Erythroblast (primary cell): ENCODE measurements at regions not wholly inside any gene's neighbourhood (a gene's known extent, or its start where the extent isn't known, plus 50 kb on each side); places are given as distances from the start of the nearest gene placed in this dataset.

Source experiments
- DNase-seq, 2 experiments: peaks; one replicate each; lab custom pipeline; 2025; lab: John Stamatoyannopoulos, UW
- GATA1 ChIP-seq: IDR thresholded peaks from 2 replicates; pipeline ENCODE4 v1.6.1; 2011; ENCODE audit warnings: low read depth, mild to moderate bottlenecking, control low read depth, low read length, moderate library complexity
- POLR2A ChIP-seq: IDR thresholded peaks from 2 replicates; pipeline ENCODE4 v1.6.1; 2011; ENCODE audit warnings: mild to moderate bottlenecking, low read length

DNA sequence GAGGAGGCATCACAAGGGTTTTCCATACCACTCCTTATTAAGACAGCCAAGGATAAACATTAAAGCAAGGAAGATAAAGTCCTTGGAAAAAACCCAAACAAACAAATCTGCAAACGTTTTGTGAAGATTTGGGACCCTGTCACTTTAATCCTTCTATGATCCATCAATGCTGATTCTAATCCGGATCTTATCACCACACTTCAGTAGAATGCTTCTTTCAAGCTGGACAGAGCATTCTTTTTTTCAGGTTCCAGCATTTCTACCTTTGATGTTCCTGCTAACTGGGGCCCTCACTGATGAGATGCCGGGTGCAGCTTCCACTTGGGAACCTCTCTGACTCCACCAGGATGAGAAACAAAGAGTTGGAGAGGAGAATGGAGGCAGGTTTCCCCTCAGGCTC, 132.8 kb upstream of the SHB start:
- no peak for TF ChIP-seq POLR2A
- no peak for TF ChIP-seq GATA1
- no peak for DNase-seq

DNA sequence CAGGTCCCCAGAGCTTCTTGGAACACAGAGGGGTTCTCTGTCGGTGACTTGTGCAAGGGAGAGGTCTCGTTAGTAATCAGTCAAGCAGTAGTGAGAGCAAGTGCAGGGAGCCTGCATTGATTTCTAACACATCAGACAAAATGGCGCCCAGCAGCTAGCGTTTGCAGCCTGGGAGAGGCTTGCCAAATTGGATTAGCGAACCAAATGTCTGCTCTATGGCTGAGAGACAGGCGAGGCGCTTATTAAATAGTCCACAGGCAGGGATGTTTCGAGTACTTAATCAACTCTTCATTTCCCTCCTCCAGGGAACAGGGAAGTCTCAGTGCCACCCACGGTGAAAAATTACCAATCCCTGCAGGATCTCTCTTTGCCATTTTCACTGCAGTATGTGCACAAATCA, 131.4 kb upstream of the SHB start:
- TF ChIP-seq POLR2A (no peak), GATA1 (no peak)
- no peak for DNase-seq

DNA sequence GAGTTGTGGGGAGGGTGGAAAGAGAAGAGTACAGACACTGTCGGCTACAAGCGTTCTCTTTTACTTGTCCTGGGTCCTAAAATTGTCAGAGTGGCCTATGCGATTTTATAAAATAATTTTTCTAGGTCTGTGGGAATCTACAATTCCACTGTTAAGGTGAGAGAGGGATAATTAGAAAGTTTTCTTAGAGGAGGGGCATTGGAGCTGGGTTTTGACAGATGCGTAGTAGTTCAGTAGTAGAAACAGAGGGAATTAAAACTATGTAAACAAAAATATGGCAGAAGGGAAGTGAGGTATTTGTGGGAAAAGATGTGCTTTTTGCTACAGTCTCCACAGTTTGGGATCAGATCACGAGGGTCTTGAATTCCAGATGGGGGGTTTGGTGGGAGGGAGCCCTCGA, 129.1 kb upstream of the SHB start:
- no peak for TF ChIP-seq GATA1
- TF ChIP-seq POLR2A = no peak

DNA sequence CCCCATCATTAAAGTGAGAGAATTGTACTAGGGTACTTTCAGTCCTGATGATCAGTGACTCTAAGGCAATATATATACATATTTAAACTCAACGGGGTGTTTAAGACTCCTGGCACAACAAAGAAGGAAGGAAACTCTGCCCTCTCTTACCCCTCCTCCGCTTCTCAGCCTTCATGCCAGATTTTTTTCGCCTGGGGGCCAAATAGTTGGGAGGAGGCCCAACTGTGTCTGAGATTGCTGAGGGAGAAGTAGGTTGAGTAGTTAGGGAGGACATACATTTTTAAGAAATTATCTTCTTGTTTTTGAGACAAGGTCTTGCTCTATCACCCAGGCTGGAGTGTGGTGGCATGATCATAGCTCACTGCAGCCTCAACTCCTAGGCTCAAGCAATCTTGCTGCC, 127.7 kb upstream of the SHB start:
- no peak for DNase-seq
- TF ChIP-seq GATA1 (no peak), POLR2A (no peak)

More for the DNA sequence above, 129.1 kb upstream of the SHB start:
- no peak for DNase-seq

DNA sequence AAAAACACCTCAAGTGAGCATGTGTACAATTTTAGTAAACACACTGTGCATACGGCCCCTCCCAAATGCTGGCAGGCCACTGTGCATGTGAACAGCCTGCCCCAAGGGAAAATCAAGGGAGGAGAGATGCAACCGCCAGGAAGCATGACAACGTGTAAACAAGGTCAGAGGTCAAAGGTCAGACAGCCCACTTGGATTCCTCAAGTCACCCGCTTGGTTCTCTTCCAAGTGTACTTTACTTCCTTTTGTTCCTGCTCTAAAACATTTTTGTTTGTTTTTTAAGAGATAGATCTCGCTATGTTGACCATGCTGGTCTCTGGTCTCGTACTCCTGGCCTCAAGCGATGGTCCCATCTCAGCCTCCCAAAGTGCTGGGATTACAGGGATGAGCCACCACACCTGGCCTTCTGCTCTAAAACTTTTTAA, 126.7 kb upstream of the SHB start:
- DNase-seq = no peak

DNA sequence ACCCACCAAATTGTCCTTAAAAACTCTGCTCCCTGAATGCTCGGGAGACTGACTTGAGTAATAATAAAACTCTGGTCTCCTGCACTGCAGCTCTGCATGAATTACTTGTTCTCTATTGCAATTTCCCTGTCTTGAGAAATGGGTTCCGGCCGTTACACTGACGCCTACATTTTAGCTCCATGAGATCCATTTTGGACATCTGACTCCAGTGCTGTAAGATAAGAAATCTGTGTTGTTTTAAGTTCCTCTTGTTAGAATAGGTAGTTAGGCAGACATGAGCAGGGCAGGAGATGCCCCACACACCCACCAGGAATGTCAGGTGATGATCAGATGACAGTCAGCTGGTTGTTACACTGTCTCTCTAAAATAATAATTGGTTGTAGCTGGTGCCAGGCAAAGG, 125.8 kb upstream of the SHB start:
- TF ChIP-seq GATA1 = no peak
- TF ChIP-seq POLR2A = no peak
- DNase-seq = no peak

More for the DNA sequence above, 126.7 kb upstream of the SHB start:
- TF ChIP-seq POLR2A (no peak), GATA1 (no peak)

DNA sequence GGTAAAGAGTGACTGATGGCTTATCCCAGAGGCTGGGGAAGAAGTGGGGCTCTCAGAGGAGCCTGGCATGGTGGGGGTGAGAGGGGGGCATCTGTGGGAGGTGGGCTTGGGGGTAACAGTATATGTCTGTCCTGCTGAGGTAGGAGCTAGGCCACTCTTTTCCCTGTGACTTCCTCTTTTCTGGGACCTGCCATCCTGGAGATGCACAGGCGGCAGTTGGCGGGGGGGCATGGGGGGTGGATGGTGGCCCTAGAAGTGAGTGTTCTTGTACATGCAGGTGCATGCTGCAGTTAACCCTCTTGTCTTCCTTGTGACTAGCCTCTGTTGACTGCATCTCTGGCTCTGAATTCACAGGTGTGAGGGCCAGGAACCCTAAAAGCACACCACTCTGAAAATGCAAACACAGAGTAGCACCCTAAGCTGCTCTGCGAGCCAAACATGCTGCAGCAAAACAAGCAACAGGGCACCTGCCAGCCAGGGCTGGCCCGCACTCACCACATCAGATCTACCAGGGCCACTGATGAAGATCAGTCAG, 123.8 kb upstream of the SHB start:
- TF ChIP-seq POLR2A = no peak
- TF ChIP-seq GATA1 = no peak
- DNase-seq = no peak

DNA sequence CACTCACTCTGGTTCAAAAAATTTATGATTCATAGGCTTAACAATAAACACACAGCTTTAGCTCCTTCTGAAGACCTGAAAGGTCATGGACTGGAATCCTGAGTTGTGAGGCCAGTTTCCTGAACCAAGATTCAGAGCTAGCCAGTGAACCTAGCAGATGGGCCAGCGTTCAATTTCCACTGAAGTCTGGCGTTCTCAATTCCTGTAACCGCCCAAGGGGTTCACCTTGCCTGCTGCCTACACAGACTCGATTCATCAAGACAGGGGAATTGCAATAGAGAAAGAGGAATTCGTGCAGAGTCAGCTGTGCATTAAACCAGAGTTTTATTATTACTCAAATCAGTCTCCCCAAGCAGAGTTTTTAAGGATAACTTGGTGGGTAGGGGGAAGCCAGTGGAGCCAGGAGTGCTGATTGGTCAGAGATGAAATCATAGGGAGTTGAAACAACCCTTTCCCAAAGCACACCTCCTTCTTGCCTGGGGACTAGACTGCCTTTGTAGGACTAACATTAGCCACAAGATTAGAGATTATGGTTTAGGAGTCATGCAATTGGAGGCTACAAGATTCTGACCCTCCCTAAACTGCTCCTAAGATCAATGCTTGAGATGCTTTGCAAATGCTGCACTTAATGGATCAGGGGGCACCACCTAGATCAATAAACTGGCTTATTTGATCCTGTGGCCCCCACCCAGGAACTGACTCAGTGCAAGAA, 117.5 kb upstream of the SHB start:
- no peak for DNase-seq

DNA sequence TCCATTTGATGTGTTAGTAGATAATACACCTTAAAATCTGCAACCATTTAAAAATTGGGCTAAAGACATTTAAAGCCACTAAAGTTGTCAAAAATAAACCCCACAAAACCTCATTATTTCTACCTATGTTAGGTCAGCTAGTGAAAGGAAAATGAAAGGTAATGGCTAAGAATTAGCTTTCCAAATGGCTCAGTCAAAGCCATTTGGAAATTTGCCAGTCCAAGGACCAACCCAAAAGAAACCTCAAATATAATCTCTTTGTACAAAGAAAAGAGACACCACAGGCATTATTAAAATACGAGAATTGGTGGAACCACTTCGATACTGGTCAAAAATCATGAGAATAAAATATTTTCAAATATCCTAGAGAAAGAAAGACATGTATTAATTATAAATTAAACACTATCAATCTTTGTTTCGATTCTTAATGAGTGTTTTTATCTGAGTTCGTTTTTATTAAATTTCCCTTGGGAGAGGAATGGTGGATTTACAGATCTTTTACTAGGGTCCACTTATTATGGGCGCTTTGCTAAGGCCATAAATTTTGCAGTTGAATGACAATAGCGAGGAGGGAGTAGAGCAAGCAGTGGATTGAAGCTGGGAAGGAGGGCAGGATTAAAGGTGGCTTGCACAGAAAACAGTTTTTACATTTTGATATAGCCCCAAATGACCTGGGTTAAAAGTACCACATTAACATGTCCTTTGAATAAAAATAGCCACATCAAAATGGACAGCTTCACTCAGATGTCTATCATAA, 116.8 kb upstream of the SHB start:
- no peak for DNase-seq
- TF ChIP-seq GATA1 (no peak), POLR2A (no peak)

More for the DNA sequence above, 117.5 kb upstream of the SHB start:
- no peak for TF ChIP-seq POLR2A
- TF ChIP-seq GATA1 = no peak

DNA sequence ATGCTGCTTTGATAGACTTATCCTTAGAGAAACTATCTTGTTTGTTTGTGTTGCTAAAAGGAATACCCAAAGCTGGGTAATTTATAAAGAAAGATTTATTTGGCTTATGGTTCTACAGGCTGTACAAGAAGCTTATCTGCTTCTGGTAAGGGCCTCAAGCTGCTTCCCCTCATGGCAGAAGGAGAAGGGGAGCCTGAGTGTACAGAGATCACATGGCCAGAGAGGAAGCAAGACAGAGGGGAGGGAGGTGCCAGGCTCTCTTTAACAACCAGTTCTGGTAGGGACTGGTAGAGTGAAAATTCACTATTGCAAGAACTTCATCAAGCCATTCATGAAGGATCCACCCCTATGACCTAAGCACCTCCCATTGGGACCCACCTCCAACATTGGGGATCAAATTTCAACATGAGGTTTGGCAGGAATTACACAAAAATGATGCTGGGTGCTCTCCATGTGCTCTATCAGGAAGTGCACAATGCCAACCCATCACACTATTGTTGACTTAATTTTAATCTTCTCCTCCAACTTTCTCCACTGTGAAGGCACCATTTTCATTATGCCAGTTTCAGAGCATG, 115.1 kb upstream of the SHB start:
- TF ChIP-seq GATA1 (no peak), POLR2A (no peak)
- DNase-seq = no peak

DNA sequence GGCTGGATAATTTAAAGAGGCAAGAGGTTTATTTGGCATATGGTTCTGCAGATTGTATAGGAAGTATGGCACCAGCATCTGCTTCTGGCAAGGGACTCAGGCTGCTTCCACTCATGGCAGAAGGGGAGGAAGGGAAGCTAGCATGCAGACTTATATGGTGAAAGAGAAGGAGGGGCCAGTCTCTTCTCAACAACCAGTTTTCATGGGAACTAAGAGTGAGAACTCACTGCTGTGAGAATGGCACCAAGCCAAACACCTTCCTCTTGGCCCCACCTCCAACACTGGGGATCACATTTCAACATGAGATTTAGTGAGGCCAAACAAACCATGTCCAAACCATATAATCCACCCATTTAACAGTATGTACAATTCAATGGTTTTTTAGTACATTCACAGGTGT, 113.3 kb upstream of the SHB start:
- no peak for TF ChIP-seq POLR2A
- no peak for TF ChIP-seq GATA1
- no peak for DNase-seq

DNA sequence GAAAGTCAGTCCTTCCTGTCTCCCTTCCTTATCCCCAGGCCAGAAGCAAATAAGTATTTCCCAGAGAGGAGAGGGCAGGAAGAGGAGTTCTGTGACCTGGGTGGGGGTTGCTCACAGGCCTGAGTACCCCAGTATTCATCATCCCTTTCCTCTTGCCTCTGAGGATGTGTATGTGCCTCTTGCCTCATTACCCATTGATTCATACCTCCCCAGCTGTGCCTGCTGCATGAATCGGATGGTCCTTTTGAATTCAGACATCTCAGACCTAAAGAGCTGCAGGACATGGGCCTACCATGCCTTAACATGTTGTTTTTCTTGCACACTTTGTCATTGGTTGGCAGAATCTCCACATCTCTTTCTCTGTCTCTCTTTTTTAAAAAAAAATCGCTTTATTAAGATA, 112.8 kb upstream of the SHB start:
- no peak for DNase-seq
- TF ChIP-seq POLR2A = no peak
- TF ChIP-seq GATA1 = no peak

DNA sequence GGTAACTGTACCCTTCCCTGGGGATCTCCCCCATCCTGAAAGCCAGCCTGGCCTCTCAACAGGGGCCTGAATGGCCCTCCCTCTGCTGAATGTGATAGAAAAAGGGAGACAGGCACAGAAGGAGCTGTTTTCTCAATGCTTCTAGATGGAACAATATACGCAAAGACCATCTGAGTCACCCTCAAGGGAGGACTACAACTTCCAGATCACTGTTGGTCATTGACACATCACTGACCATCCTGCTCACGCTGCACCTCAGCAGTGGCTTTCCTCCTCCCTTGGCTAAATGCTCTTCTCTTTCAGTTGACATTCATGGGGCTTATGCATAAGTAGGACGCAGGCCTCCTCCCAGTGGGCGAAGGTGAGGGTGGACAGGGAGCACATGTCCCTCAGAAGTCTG, 112.2 kb upstream of the SHB start:
- TF ChIP-seq GATA1 (no peak), POLR2A (no peak)
- no peak for DNase-seq

DNA sequence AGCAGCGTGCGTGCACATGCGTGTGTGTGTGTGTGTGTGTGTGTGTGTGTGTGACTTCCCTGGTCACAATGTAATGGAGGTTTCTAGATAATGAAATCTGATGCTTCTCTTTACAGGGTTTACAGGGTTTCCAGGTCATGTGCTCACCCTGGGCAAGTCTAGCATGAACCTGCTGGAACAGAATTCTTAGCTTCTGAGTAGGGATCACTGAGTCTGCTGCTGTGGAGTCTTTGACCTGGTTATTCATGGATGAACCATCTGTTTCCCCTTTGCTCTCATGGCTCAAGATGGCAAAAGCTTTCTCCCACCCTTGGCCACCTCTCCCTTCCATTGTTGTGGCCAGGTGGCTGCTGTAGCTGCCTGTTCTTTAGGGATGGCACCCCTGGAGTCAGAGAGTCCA, 111.6 kb upstream of the SHB start:
- TF ChIP-seq POLR2A (no peak), GATA1 (no peak)
- no peak for DNase-seq

DNA sequence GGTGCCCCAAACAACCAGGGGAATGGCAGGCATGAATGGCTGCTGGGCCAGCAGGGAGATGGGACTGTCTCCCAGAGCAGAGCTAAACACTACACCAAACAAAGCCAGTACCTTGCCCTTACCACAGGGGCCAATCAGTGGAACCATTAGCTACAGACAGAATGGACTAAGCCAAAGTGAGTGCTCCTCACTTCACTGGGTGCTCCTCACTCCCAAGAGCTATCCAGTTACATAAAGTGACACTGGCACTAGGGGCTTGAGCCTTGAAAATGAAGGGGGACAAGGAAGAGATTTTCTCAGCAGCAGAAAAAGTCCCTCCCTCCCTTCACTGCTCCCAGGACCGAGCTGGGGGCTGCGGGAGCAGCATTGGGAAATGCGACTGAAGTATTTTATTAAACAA, 110.9 kb upstream of the SHB start:
- DNase-seq = no peak
- TF ChIP-seq GATA1 (no peak), POLR2A (no peak)
